Mucosa of gallbladder (tissue), 1 donor: ENCODE measurements at regions not wholly inside any gene's neighbourhood (a gene's known extent, or its start where the extent isn't known, plus 50 kb on each side); places are given as distances from the start of the nearest gene placed in this dataset.
"Not testable (repeated sequence)": the region's sequence is repeated elsewhere in the genome, so short reads cannot be mapped to it uniquely, and the experiment has no call there.

Experiments
- DNase-seq: peaks from one replicate; pipeline ENCODE4 v3.0.0-alpha.2; 2020; ENCODE audit warnings: low spot score
- donor health status: DM: no; HTN: no; CAD: no.

DNA sequence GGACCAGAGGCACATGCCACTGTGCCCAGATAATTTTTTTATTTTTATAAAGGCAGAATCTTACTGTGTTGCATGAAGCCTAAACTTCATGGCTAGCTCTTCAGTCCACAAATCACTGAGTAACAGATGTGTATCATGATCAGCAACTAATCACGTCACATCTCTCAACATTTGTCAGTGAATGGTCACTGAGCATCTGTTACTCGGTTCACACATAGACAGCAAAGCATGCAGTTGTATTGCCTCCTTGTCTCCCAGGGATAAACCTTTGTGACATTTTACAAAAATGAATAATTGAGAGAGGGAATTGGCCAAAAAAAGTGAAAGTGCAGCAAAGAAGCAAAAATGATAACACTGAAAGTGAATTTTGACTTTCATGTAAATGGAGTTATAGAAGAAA lies 85.9 kb upstream of the BTG1 start:
- not testable (repeated sequence) for DNase-seq

GRCh38 chr12:92229381-92229780 lies 83.7 kb upstream of the BTG1 start:
- no peak for DNase-seq

GRCh38 chr12:92226961-92227360 lies 81.3 kb upstream of the BTG1 start:
- DNase-seq = no peak

GRCh38 chr12:92226071-92226661 lies 80.5 kb upstream of the BTG1 start:
- no peak for DNase-seq

DNA sequence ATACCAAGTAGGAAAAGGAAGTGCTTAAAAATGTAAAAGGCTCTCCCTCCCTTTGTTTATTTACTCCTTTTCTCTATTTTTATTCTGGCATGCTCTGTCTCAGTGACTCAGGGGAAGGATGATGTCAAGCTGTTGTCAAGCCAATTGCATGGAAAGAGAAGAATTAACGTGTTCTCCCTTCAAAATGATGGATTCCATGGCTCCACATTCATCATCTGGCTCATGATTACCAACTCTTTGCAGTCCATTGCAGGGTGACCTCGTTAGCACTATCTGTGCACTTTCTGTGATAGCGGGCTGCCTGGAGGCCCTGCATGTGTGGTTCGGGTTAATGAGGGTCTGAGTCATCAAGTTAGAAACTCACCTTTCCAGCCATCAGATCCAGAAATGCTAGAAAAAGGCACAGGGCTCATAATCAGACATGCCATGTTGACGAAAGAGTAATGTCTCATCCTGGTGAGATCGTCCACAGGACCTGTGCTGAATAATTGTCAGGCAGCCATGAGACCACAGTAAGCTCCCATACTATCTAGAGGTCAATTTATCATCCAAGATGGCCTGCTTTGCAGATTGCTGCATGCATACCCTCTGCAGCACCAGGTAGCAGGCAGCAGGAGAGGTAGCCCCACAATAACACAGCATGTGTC lies 79.2 kb upstream of the BTG1 start:
- no peak for DNase-seq

- no peak for DNase-seq
Measured at GRCh38 chr12:92223481-92223880, 77.8 kb upstream of the BTG1 start.

DNA sequence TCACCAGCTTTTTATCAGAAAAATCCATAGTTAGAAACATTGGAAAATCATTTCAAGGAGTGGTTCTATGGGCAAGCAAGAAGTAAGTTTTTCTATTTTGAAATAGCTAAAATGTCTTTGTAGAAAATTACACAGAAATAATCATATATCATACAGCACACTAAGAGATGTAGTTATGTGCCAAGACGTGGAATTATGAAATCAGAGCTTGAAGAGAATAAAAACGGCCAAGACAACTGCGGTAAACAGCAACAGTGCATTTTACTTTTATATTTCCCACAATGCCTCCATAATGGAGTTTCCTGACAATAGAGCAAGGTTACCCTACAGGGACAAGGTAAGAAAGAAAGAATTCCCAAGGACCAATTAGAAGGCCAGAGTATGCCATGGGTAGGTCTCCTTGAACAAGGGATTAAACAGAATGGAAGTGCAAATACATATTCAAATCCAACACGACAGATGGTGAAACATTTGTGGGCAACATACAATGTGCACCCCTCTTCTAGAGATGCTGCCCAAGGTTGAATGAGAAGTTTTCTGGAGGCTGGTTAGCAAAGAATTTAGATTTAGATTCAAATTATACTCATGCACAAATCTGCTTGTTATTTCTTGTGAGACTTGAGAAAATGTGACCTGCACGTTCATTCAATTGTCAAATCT lies 76.1 kb upstream of the BTG1 start:
- no peak for DNase-seq

DNA sequence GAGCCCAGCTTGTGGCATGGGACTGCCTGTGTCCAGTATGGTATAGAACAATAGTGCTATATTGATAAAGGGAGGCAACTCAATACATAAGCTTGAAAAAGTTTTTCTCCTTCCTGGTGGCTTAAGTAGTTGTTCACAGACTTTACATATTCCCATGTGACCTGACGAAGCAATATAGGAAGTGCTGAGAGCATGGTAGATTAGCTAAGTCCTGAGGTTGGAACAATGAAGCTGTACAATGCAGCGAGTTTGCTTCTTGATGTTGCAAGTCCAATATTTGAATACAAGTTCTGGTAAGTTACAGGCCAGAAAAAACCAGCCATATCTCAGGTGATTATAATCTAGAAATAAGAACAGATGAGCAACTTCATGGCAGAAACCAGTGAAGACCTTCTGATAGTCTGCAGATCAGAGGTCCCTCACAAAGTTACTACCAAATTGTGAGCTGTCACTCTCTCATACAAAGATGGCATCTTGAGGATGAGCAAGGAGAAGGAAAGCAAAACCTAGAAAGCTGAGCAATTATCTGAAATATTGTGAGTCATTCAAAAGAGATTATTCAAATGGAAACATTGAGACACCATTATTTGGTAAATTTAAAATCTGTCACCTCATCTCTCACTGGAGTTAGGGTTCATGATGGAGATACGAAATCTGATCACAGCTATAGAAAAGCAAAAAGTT lies 72.9 kb upstream of the BTG1 start:
- no peak for DNase-seq

DNA sequence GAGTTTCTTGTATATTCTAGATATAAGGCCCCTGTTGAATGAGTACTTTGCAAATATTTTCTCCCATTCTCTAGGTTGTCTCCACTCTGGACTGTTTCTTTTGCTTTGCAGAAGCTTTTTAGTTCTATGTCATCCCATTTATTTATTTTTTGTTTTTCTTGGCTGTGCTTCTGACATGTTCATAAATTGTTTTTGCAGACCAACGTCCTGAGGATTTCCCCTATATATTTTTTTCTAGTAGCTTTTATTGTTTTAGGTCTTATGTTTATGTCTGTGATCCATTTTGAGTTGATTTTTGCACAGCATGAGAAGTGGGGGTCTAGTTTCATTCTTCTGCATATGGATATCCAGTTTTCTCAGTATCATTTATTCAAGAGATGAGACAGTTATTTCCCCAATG lies 70.4 kb upstream of the BTG1 start:
- DNase-seq = no peak

DNA sequence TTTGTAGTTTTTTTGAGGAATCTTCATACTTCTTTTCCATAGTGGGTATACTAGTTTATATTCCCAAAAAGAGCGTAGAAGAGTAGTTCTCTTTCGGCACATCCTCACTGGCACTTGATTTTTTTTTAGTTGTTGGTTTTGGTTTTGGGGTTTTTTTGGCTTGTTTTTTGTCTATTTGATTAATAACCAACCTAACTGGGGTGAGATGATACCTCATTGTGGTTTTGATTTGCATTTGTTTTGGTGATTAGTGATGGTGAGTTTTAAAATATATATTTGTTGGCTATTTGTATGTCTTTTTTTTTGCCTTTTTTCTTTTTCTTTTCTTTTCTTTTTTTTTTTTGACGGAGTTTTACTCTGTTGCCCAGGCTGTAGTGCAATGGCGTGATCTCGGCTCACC lies 69.7 kb upstream of the BTG1 start:
- no peak for DNase-seq

- no peak for DNase-seq
Measured at GRCh38 chr12:92213166-92213565, 67.5 kb upstream of the BTG1 start.

GRCh38 chr12:92210071-92210470 lies 64.4 kb upstream of the BTG1 start:
- DNase-seq = no peak

GRCh38 chr12:92208613-92209121 lies 63.0 kb upstream of the BTG1 start:
- DNase-seq = no peak

GRCh38 chr12:92206596-92206995 lies 61.0 kb upstream of the BTG1 start:
- DNase-seq = no peak

GRCh38 chr12:92206011-92206410 lies 60.4 kb upstream of the BTG1 start:
- no peak for DNase-seq

DNA sequence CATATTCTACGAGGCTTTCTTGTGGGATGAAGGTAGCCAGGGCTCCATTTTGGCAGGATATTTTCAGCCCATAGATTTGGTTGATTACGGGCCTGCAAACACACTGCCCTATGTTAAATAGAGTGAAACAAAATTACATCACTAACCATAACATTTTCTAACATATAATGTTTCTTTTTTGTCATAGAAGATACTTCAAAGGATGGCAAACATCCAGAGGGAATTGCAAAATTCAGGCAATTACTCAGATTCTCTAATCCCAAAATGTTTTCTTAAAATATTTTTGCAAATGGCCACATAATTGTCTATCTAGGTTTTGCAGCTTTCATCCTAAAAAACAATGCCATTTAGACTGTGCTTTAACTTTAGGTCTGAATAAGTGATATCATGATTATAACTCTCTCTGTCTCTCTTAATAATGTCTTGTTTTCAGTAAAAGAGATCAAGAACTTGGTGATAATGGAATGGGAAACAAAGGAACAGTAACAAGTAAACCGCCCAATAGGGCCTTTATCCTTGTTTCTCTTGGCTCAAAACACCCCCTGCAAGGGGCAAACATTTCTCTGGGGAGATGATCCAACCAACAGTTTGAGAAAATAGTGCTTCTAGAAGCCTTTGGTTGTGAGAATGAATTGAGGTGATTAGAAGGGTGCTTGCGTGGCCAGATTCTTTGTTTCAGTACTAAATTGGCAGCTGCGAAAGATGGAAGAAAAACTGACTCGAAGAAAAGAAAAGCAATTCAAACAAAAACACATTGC lies 54.4 kb upstream of the BTG1 start:
- DNase-seq = no peak

DNA sequence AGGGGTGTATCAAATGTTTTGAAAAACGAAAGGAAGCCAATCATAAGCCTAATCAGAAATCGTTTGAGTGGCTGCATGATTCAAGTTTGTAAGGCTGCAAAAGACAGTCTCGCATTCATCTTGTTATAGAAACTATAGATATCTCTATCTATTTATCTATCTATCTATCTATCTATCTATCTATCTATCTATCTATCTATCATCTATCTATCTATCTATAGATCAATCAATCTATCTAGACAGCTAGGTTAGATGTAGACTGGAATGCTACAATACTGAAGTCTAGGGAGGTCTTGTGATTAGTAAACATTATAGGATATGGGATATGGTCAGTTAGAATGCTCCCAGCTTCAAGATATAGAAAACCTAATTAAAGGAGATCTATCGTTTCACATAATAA lies 52.2 kb upstream of the BTG1 start:
- DNase-seq = no peak

GRCh38 chr12:92196368-92196767 lies 50.7 kb upstream of the BTG1 start:
- no peak for DNase-seq
